ENCODE measurements at regions not wholly inside any gene's neighbourhood (a gene's known extent, or its start where the extent isn't known, plus 50 kb on each side); places are given as distances from the start of the nearest gene placed in this dataset.

DNA sequence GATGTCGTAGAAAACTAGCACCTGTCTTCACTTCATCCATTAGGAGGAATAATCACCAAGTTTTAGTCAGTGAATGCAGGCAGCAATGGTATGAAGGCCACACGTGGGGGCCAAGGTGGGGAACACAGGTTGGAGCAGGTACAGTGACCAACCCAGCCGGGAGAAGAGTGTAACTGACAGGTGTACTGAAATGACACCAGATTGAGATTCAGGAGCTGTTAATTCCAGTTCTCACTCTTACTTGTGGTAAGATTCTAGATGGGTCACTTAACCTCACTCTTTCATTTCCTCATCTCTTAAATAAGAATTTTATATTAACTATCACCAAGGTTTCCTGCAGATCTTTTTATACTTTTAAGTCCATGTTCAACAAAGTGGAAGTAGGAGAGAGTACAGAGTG is 206.2 kb upstream of the PTBP2 start:
- no peak overlapping the region for H3K4me3 ChIP-seq (ENCODE audit: severe bottlenecking)
- TF ChIP-seq, protein P1, sequence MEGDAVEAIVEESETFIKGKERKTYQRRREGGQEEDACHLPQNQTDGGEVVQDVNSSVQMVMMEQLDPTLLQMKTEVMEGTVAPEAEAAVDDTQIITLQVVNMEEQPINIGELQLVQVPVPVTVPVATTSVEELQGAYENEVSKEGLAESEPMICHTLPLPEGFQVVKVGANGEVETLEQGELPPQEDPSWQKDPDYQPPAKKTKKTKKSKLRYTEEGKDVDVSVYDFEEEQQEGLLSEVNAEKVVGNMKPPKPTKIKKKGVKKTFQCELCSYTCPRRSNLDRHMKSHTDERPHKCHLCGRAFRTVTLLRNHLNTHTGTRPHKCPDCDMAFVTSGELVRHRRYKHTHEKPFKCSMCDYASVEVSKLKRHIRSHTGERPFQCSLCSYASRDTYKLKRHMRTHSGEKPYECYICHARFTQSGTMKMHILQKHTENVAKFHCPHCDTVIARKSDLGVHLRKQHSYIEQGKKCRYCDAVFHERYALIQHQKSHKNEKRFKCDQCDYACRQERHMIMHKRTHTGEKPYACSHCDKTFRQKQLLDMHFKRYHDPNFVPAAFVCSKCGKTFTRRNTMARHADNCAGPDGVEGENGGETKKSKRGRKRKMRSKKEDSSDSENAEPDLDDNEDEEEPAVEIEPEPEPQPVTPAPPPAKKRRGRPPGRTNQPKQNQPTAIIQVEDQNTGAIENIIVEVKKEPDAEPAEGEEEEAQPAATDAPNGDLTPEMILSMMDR (IDR thresholded peaks at IDR 0.05; ENCODE audit: poor library complexity, severe bottlenecking), result no peak
- no peaks in the 10 kb centered on the region for H3K4me1 ChIP-seq (ENCODE audit: insufficient read depth, poor library complexity, severe bottlenecking)
- H3K36me3 ChIP-seq (ENCODE audit: low read depth), result no peaks in the 10 kb centered on the region
- H3K27me3 ChIP-seq (ENCODE audit: insufficient read depth, poor library complexity, severe bottlenecking), result no peaks in the 10 kb centered on the region
- ATAC-seq (ENCODE audit: low read depth) (no peak), DNase-seq (ENCODE audit: low spot score) (no peak)
- H3K27ac ChIP-seq (ENCODE audit: poor library complexity, severe bottlenecking), result no peak overlapping the region
- no peaks in the 10 kb centered on the region for H3K9me3 ChIP-seq (ENCODE audit: severe bottlenecking)

DNA sequence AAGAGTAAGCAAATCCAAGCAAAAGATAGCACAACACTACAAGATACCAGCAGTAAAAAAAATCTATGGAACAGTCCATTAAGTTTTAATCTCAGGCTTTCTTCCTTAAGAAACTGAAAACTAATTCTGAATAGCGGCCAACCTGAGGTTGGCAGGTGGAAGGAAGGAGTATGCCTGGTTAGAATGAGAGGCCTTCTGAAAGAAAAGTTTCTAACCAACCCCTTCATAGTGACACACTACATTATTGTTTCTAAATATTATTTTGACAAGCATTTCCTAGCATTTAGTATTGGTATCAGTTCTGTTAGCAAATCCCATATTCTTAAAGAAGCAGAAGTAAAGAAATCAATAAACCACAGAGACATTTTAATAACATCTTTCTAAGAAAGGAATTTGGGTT is 205.7 kb upstream of the PTBP2 start:
- no peak for ATAC-seq (ENCODE audit: low read depth)
- Histone ChIP-seq H3K36me3 (ENCODE audit: low read depth) (no peaks in the 10 kb centered on the region), H3K27ac (ENCODE audit: poor library complexity, severe bottlenecking) (no peak overlapping the region), H3K4me3 (ENCODE audit: severe bottlenecking) (no peak overlapping the region), H3K27me3 (ENCODE audit: insufficient read depth, poor library complexity, severe bottlenecking) (no peaks in the 10 kb centered on the region), H3K4me1 (ENCODE audit: insufficient read depth, poor library complexity, severe bottlenecking) (no peaks in the 10 kb centered on the region), H3K9me3 (ENCODE audit: severe bottlenecking) (no peaks in the 10 kb centered on the region)
- TF ChIP-seq, protein P1 (IDR thresholded peaks at IDR 0.05; ENCODE audit: poor library complexity, severe bottlenecking), result no peak
- no peak for DNase-seq (ENCODE audit: low spot score)

- DNase-seq (ENCODE audit: low spot score) (no peak), ATAC-seq (ENCODE audit: low read depth) (no peak)
- Histone ChIP-seq H3K27ac (ENCODE audit: poor library complexity, severe bottlenecking) (no peak overlapping the region), H3K27me3 (ENCODE audit: insufficient read depth, poor library complexity, severe bottlenecking) (no peaks in the 10 kb centered on the region), H3K9me3 (ENCODE audit: severe bottlenecking) (no peaks in the 10 kb centered on the region), H3K36me3 (ENCODE audit: low read depth) (no peaks in the 10 kb centered on the region), H3K4me1 (ENCODE audit: insufficient read depth, poor library complexity, severe bottlenecking) (no peaks in the 10 kb centered on the region), H3K4me3 (ENCODE audit: severe bottlenecking) (no peak overlapping the region)
- TF ChIP-seq, protein P1 (IDR thresholded peaks at IDR 0.05; ENCODE audit: poor library complexity, severe bottlenecking), result no peak
Observed at GRCh38 chr1:96519851-96520578, 201.6 kb upstream of the PTBP2 start.

DNA sequence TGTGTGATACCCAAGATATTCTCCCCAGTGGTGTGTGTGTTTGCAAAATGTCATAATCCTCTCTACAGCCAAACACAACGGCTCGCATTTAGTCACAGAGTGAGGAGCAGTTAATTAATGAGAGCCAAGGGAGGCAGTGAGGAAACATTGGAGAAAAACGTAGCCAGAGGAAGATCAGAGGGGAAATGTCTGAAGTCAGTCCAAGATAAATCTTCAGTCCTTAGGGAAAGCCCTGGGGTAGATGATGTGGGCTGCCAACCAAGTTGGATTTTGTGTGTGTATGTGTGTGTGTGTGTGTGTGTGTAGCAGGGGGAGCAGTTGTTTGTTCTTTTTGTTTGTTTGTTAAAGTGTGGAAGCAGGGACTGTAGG is 201.0 kb upstream of the PTBP2 start:
- no peaks in the 10 kb centered on the region for H3K9me3 ChIP-seq (ENCODE audit: severe bottlenecking)
- no peak overlapping the region for H3K4me3 ChIP-seq (ENCODE audit: severe bottlenecking)
- no peaks in the 10 kb centered on the region for H3K36me3 ChIP-seq (ENCODE audit: low read depth)
- no peaks in the 10 kb centered on the region for H3K27me3 ChIP-seq (ENCODE audit: insufficient read depth, poor library complexity, severe bottlenecking)
- no peak overlapping the region for H3K27ac ChIP-seq (ENCODE audit: poor library complexity, severe bottlenecking)
- no peaks in the 10 kb centered on the region for H3K4me1 ChIP-seq (ENCODE audit: insufficient read depth, poor library complexity, severe bottlenecking)
- DNase-seq (ENCODE audit: low spot score) (no peak), ATAC-seq (ENCODE audit: low read depth) (no peak)
- TF ChIP-seq, protein P1 (IDR thresholded peaks at IDR 0.05; ENCODE audit: poor library complexity, severe bottlenecking), result no peak

DNA sequence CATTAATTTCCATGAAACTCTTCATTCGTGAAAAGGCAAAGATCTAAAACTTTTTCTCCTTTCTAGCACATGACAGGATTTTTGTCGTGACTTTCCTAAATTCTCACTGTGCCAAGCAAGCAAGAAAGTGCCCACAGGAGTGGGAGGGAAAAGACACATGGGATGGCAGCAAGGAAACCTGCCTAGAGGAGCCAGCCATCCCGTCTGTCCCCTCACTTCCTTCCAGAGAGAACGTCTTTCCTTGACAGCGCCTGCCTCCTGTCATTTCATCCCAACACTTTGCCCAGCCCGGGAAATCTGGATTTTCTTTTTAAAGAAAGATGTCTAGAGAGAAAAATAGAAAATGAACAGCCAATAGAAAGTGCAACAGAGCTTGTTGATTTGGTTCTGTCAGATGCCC is 200.6 kb upstream of the PTBP2 start:
- H3K36me3 ChIP-seq (ENCODE audit: low read depth), result no peaks in the 10 kb centered on the region
- no peaks in the 10 kb centered on the region for H3K27me3 ChIP-seq (ENCODE audit: insufficient read depth, poor library complexity, severe bottlenecking)
- H3K4me1 ChIP-seq (ENCODE audit: insufficient read depth, poor library complexity, severe bottlenecking), result no peaks in the 10 kb centered on the region
- H3K9me3 ChIP-seq (ENCODE audit: severe bottlenecking), result no peaks in the 10 kb centered on the region
- ATAC-seq (ENCODE audit: low read depth), result no peak
- no peak overlapping the region for H3K4me3 ChIP-seq (ENCODE audit: severe bottlenecking)
- TF ChIP-seq, protein P1 (IDR thresholded peaks at IDR 0.05; ENCODE audit: poor library complexity, severe bottlenecking), result no peak
- no peak for DNase-seq (ENCODE audit: low spot score)
- H3K27ac ChIP-seq (ENCODE audit: poor library complexity, severe bottlenecking), result no peak overlapping the region
